ENCODE measurements at regions not wholly inside any gene's neighbourhood (a gene's known extent, or its start where the extent isn't known, plus 50 kb on each side); places are given as distances from the start of the nearest gene placed in this dataset.

DNA sequence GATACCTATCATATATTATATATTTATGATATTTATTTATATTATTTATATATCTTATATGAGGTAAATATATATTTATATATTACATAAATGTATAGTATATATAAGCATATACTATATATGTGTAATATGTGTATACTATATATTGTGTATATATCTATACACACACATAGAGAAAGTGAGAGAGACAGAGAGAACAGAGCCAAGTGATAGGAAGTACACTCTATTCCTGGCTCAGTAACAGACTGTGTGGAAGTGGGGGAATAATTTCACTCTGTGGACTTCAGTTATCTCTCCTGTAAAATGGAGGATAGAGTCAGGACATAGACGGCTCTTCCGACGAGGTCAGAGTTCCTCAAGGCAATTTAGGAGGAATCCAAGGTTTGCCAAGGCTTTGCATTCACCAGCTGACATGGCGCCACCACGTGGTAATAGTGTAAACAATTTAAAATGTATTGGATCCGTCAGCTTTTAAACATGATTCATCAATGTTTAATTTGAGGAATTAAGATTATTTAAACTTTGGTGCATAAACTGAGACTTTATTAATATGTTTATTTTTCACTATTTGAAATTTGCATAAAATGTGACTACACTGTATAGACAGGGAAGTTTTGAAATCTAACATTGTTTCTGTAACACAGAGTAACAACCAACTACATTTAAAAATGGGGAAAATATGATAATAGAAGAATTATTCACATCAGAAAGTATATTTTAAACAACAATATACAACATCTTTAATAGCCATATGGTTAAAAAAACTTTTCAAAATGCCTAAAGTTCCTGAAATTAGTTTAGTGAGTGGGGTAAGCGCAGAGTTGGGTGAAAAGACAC is 75.4 kb upstream of the TMEM244 start:
- H3K36me3 Mint-ChIP-seq, result no peaks in the 10 kb centered on the region
- H3K4me3 Mint-ChIP-seq, result peak overlapping the region in 1 of 2 donors; percentile 15
- peaks cover 0 to 2% of the 10 kb centered on the region in 2 donors for H3K4me1 Mint-ChIP-seq
- peaks cover 17 to 18% of the 10 kb centered on the region in 2 donors for H3K27me3 Mint-ChIP-seq
- no peak for DNase-seq
- ATAC-seq (replicated peaks), result peak; percentile 57 to 66
- H3K27ac Mint-ChIP-seq, result no peak overlapping the region
- H3K9me3 Mint-ChIP-seq, result no peaks in the 10 kb centered on the region

DNA sequence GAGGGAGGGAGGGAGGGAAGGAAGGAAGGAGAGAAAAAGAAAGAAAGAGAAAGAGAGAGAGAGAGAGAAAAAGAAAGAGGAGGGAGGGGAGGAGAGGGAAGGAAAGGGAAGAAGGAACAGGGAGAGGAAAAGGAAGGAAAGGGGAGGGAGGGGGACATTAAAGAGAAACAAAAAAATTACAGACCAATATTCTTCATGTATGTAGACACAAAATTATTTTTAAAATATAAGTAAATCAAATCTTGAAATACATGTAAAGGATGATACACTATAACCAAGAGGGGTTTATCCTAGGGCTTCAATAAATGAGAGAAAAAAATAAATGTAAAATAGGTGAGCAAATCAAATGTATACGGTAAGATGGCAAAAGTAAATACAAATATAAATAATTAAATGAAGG is 71.2 kb upstream of the TMEM244 start:
- DNase-seq, result no peak
- ATAC-seq (replicated peaks), result no peak
- Mint-ChIP-seq H3K27me3 (no peaks in the 10 kb centered on the region), H3K36me3 (no peaks in the 10 kb centered on the region), H3K4me1 (peaks cover 0 to 2% of the 10 kb centered on the region in 2 donors), H3K9me3 (no peaks in the 10 kb centered on the region), H3K4me3 (no peak overlapping the region), H3K27ac (no peak overlapping the region)

DNA sequence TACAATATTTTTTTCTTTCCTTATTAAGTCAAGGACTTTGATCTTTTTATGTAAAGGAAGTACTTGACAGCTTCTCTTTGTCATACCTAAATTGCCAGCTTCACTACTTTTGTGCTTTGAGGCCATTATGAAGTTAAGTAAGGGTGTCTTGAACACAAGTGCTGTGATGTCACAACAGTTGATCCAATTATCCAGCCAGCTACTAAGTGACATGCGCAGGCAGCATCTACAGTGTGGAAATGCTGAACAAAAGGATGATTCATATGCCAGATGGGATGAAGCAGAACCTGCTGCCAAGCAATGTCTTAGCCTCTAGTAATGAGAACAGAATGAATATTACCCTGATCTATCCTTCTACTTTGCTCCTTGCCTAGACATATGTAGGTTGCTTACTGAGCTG is 68.3 kb upstream of the TMEM244 start:
- H3K27ac Mint-ChIP-seq, result no peak overlapping the region
- DNase-seq, result no peak
- no peaks in the 10 kb centered on the region for H3K4me1 Mint-ChIP-seq
- no peak overlapping the region for H3K4me3 Mint-ChIP-seq
- H3K9me3 Mint-ChIP-seq, result no peaks in the 10 kb centered on the region
- H3K36me3 Mint-ChIP-seq, result no peaks in the 10 kb centered on the region
- no peaks in the 10 kb centered on the region for H3K27me3 Mint-ChIP-seq
- ATAC-seq (replicated peaks), result no peak

DNA sequence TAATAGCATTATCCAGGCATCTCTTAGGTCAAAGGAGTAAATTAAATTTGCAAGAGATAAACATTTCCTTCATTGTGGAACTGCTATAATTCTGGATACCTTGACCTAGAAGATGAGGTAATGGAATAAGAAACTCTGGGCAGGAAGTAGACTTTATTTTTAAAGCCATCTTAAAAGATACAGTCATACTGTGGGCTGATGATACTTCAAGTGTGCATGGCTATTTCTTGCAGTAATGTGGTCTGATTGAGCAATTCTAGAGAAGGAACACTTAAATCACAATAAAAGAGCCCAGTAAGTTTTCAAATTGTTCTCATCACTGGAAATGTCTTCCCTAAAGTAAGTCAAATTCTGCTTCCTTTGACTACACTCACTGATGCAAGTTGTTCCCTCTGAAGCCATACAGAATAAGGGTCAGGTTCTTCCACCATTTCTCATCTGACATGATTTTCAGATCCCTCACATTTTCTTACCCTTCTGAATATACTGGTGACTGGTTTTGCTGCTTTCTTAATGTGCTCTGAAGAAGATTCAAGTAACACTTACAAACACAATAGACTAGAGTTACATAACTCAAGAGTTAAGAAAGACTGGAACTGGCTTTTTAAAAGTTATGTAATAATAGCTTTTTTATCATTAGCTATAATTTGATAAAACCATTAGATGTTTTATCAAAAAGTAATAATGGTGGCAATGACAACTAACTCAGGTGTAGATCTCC is 62.6 kb upstream of the TMEM244 start:
- Mint-ChIP-seq H3K9me3 (no peaks in the 10 kb centered on the region), H3K4me1 (peaks cover 0 to 1% of the 10 kb centered on the region in 2 donors), H3K27me3 (no peaks in the 10 kb centered on the region), H3K4me3 (no peak overlapping the region), H3K27ac (no peak overlapping the region), H3K36me3 (no peaks in the 10 kb centered on the region)
- ATAC-seq (replicated peaks), result no peak
- no peak for DNase-seq

DNA sequence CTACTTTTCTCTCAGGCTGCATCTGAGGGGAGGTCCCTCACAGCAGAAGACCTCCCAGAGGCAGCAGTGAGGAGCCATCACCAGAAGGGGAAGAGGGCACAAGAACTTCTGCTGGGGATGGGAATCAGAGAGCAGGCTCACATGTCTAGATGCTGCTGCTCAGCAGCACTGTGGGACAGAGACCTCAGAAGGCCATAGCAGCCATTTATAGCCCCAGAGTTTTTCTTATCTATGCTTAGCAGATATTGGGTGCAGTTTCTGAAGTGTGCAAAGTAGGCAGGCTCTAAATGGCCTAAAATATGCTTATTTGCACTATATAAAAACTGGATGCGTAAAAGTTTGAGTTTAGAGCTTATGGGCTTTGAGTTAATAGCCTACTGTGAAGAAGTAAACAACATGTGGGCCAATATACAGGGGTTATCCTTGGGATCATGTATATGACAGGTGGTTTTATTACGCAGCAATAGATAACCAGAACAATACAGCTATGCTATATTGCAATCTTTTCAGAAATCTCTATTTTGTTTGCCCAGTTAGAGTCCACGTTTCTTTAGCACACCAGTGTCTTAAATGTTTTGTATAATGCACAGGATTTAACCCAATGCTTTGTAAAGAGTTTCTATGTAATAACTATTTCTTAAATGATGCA is 60.2 kb upstream of the TMEM244 start:
- Mint-ChIP-seq H3K27ac (no peak overlapping the region), H3K9me3 (no peaks in the 10 kb centered on the region), H3K27me3 (no peaks in the 10 kb centered on the region), H3K4me3 (no peak overlapping the region), H3K36me3 (no peaks in the 10 kb centered on the region), H3K4me1 (peaks cover 0 to 1% of the 10 kb centered on the region in 2 donors)
- no peak for DNase-seq
- no peak for ATAC-seq (replicated peaks)

DNA sequence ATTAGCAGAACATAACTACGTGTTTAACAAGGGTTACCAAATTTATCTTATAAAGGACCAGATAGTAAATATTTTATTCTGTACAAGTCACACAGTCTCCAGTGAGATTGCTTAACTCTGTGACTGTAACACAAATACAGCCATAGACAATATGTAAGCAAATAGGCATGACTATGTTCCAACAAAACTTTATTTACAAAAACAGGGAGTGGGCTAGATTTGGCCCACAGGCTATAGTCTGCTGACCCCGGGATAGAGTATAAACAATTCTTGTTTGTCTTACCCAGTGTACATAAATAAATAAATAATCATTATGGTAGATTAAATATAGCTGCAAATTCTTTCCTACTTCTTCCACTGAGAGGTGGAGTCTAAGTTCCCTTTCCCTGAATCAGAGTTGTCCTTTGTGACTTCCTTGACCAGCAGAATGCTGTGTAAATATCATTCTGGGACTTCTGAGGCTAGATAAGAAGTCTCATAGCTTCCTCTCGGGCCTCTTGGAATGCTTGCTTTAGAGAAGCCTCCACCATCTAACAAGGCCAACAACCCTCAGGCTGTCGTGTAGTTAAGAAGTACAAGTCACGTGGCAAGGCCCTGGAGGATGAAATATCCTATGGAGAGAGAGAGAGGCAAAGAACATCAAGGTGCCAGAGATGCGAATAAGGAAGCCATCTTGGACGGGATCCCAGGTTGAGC is 59.1 kb upstream of the TMEM244 start:
- DNase-seq (no peak), ATAC-seq (replicated peaks) (no peak)
- no peaks in the 10 kb centered on the region for H3K9me3 Mint-ChIP-seq
- H3K27me3 Mint-ChIP-seq, result no peaks in the 10 kb centered on the region
- H3K36me3 Mint-ChIP-seq, result no peaks in the 10 kb centered on the region
- no peak overlapping the region for H3K4me3 Mint-ChIP-seq
- no peak overlapping the region for H3K27ac Mint-ChIP-seq
- peaks cover 0 to 1% of the 10 kb centered on the region in 2 donors for H3K4me1 Mint-ChIP-seq

DNA sequence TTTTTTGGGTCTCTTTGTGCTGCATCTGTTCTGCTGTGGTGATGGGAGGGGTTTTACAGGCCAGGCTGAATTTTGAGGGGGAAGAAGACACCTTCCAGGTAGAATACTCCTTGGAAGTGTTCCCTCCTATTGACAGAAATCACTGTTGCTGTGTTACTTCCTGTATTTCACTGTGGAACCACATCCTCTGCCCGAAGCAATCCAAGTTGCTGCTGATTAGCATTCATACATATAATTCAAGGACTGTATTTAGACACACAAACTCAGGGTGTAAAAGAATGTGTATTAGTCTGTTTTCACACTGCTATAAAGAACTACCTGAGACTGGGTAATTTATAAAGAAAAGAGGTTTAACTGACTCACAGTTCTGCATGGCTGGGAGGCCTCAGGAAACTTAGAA is 50.6 kb upstream of the TMEM244 start:
- no peak overlapping the region for H3K27ac Mint-ChIP-seq
- no peak overlapping the region for H3K4me3 Mint-ChIP-seq
- H3K36me3 Mint-ChIP-seq, result no peaks in the 10 kb centered on the region
- H3K4me1 Mint-ChIP-seq, result no peaks in the 10 kb centered on the region
- no peaks in the 10 kb centered on the region for H3K9me3 Mint-ChIP-seq
- H3K27me3 Mint-ChIP-seq, result no peaks in the 10 kb centered on the region
- ATAC-seq (replicated peaks), result no peak
- DNase-seq, result no peak

Measured in stimulated activated naive B cell treated with anti-CD40 and anti-IgM and Interleukin-4, amounts not matched to agents 10 μg/mL and 1 μg/mL and 100 μg/mL, for 72 hours (primary cell).